ENCODE measurements at regions not wholly inside any gene's neighbourhood (a gene's known extent, or its start where the extent isn't known, plus 50 kb on each side); places are given as distances from the start of the nearest gene placed in this dataset.

DNA sequence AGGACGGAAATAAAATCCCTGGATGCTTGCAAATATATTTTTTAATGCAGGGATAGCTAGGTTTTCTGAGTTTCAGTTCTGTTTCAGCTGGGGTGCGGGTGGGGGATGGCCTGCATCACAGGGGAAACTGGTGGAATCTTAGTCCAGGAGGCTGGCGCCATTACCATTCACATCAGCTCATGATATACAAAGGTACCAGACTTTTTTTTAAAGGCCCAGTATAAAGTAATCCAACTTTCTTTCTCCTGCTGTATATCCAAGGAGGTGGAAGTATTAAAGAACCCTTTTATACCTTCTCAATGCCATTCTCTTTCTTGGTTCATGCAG is 343.8 kb downstream of the KCNRG start:
- TF ChIP-seq POLR2A (IDR thresholded peaks at IDR 0.05; ENCODE audit: low read depth, low read length), result no peak
- TF ChIP-seq POLR2AphosphoS5 (IDR thresholded peaks at IDR 0.05; ENCODE audit: low read depth, low read length), result no peak
- TF ChIP-seq TAF1 (IDR thresholded peaks at IDR 0.05; ENCODE audit: low read depth, low read length), result no peak

All from GM12891 (cell line).